Activated CD4-positive, alpha-beta T cell treated with anti-CD3 and anti-CD28 coated beads, Interleukin-10, Interleukin-2, amounts not matched to agents 100 ng/mL and 50 ng/mL, durations not matched to agents 16 hours and 8 hours (primary cell): ENCODE measurements at regions not wholly inside any gene's neighbourhood (a gene's known extent, or its start where the extent isn't known, plus 50 kb on each side); places are given as distances from the start of the nearest gene placed in this dataset.

Source experiments
- DNase-seq: peaks from one replicate; pipeline ENCODE4 v3.0.0-alpha.2; 2020

DNA sequence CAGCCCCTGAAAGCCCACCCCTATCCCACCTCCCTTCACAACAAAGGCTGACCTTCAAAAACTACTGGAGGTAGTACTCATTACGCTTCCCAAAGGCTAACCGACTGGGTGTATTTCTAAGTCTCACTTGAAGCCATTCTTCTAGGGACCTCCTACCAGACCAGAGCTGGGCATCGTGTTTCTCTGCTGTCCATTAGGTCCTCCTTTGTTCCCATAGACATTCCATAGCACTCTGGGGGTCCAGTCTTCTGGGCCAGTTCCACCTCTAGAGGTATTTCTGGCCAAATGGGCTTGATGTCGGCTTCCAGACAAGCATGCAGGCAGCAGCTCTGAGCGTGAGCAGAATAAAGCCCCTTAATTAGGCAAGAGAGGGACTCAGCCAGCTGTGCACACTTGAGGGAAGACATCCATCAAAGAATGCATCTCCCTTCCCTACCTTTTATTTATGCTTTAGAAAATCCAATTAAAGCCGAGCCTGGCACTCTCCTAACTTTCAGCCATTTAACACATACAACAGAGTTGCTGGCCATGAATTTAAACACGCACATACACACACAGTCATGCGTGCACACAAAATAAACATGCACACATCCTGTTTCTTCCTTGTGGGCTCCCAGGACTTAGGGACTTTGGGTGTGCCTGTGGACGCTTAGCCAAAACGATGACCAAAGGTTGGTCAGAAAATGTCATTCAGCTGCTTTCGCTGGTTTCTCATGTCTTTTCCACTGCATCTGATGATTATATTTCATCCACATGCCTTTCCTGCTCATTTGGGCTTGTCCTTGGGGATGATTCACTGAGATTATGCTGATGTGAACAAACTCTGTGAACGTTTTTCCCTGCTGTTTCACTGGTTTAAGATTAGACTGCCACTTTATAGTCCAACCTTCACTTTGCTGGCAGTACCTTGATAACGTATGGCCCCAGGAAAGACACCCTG is 362.0 kb upstream of the NFE2L3 start:
- DNase-seq, result no peak

GRCh38 chr7:25790963-25791362 is 361.0 kb upstream of the NFE2L3 start:
- no peak for DNase-seq

DNA sequence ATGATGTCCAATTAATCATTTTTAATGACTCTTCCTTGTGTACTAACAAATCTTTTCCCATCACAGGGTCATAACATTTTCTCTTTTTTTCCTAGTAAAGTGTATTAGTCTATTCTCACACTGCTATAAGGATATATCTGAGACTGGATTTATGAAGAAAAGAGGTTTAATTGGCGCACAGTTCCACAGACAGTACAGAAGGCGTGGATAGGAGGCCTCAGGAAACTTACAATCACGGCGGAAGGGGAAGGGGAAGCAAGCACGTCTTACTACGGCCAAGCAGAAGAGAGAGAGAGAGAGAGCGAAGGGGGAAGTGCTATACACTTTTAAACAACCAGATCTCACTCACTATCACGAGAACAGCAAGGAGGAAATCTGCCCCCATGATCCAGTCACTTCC is 359.4 kb upstream of the NFE2L3 start:
- DNase-seq, result no peak

DNA sequence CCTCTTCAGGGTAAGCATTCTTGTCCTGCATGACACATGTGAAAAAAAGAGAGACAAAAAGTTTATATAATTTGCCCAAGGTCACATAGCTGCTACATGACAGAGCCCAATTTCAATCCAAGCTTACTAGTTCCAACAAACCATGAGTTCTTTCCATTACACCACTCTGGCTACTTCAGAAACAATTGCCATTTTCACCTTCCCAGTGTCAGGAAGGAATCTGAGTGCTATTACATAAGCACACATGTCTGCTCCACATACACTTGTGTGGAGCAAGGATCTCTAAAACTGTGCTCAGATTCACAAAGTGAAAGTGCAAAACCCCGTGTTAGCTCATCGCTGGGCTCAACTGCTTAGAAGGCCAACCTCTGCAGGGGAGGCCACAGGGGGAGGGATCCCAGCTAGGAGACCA is 356.2 kb upstream of the NFE2L3 start:
- no peak for DNase-seq

DNA sequence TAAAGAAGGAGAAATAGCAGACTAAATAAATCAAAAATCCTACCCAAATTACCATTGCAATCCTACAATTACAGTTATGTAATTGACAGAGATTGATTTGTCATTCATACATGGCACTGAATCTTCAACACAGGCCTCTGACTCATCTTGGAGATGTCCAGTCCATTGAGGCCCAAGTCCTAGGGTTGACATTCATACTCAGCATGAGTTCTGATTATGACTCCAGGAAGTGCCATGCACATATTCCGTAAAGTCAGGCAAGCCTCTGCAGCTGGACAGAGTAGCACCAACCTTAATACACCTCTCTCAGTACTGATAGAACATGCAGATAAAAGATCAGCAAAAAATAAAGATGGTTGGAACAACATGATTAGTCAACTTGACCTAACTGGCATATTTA is 353.7 kb upstream of the NFE2L3 start:
- DNase-seq, result no peak

GRCh38 chr7:25801214-25801613 is 350.8 kb upstream of the NFE2L3 start:
- no peak for DNase-seq

GRCh38 chr7:25802057-25802456 is 349.9 kb upstream of the NFE2L3 start:
- DNase-seq, result peak; percentile 9

DNA sequence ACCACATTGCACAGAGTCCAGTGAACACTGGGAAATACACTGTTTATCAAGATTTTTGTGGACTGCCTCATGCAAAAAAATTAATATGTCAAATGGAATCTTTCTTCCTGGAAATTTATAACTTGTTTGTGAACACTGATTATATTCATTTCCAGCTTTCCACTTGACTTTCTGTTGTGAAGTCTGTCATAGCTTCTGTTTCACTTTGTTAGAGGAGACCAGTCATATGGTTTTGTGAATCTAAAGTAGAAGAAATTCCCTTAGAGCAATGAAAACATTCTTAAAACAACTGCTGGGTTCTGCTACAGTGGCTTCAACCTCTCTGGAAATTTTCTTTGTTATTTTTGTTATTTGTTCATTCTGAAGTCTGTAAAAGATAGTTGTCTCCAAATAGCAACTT is 349.5 kb upstream of the NFE2L3 start:
- peak; percentile 47 for DNase-seq

DNA sequence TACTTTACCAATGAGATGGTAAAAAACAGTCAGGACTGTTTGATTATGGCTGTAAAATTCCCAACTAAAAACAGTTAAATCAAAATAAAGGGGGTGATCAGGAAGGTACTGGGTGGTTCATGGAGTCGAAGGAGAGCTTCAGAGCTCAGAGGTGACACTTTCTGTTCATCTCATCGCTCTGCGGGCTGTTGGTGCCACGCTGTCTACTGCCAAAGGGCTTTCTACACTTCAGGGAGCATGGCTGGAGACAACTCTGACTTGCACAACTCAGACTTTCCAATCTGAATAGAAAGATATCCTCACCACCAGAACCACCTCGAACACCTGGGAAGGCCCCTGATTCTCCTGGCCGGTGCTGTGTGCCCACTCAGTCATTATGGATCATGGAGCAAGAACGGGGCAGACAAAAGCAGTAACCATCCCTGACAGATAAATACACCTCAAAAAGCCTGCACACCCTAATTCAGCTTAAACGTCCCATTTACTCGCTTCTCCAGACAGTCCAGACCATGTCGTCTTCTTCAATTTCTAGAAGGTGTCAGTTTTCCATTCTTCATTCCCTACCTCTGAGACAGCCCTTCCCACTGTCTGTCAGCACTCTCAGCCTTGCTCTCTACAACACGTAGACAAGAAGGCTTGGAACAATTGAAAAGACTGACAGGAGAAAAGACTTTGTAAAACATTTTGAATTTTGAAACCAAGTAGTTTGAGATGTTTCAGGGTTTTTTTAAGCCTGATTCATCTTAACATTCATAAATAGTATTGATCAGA is 348.7 kb upstream of the NFE2L3 start:
- peak; percentile 17 for DNase-seq

DNA sequence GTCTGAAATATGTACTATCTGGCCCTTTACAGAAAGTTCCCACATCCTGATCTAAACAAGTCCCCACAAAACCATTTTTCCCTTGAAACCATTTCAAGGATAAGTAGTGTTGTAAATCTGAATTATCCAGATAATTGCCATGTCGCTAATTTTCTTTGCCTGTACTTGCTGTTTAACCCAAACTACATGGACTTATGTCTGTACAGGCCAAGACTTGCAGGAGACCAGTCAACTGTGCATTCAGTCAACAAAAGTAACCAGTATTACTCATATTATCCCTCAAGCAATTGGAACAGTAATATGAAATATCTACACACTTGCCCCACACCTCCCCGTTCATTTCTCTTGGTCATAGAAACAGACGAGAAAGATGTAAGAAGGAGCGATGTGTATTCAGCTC is 347.8 kb upstream of the NFE2L3 start:
- no peak for DNase-seq

DNA sequence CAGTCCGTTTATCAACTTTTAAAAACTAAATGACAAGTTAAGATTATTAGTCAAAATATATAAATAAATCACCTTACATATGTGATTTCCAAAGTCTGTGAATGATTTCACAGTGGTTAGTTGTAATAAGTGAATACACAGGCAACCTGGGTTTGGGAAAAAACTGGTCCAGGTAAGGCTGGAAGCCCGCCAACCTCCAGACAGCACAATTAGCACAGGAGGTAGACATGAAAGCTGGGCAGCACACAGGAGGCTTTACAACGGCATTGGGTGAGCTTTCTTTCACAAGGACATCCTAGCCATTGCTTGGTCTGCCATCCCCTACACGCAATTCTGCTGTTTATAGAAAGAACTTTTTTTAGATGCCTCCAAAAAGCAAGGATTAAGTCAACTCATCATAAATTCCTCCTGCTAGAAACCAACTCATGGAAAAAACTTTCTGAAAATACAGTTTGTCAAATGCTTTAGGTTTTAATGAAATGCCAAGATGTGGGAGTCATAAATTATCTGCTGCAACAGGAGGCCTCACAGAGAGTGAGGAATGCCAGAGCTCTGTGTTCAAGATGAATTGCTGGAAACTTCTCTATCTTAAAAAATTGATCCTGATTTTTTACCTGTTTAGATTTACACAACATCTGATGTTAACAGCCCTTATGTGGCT is 346.8 kb upstream of the NFE2L3 start:
- DNase-seq, result no peak

DNA sequence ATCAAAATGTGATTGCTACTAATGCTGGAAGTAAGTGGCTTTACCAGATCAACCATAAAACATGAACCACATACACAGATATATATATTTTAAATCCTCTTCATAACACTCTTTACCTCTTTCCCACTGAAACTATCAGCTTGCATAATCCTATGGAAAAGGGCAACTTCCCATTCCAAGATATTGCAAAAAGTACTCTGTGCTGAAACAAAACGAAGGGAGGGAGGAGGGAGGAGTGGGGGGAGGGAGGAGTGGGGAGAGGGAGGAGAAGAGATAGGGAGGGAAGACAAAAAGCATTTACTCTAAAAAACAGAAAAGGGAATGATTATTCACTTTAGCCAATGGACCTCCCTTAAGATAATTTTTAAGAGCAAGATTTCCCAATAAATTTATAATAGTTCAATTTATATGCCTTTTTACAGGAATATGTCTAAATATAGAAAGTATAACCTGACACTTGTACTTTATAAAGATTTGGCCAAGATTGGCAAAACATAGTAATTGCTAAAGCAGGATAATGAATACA is 344.8 kb upstream of the NFE2L3 start:
- DNase-seq, result no peak

- no peak for DNase-seq
These were observed 342.6 kb upstream of the NFE2L3 start for GRCh38 chr7:25809441-25809840.

- DNase-seq, result no peak
These were observed 339.7 kb upstream of the NFE2L3 start for GRCh38 chr7:25812086-25812850.

DNA sequence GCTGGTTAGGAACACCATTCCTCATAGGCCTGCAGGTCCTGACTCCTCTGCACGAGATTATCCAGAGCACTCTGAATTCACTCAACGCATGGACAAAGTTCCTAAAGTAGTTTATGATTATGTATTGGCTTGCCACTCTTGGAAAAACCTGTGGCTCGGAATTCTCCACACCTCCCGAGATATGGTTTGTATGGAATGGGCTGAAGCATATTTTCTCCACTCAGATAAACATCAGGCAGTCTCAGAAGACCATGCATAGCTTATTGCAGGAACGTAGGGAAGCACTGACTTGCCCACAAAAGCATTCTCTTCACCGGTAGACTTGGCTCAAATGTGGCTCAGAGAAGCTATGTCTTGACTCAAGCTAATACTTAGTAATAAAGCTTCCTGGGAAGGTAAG is 338.6 kb upstream of the NFE2L3 start:
- no peak for DNase-seq

DNA sequence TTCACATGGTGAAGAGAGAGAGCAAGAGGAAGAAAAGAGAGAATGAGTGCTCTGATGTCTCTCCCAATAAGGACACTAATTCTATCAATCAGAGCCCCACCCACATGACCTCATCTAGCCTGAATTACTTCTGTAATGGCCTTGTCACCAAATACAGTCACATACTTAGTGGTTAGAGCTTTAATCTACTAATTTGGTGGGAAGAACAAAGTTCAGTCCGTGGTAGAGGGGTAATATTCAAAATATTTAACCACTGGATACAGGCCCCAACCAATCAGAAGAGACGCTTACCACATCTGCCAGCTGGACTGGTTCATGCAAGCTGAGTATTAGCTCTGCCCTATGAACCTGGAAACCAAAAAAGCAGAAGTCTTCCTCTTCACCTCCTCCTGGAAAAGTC is 336.3 kb upstream of the NFE2L3 start:
- no peak for DNase-seq

- DNase-seq, result peak; percentile 8
These were observed 331.5 kb upstream of the NFE2L3 start for GRCh38 chr7:25820432-25821040.

GRCh38 chr7:25821225-25821624 is 330.8 kb upstream of the NFE2L3 start:
- no peak for DNase-seq

DNA sequence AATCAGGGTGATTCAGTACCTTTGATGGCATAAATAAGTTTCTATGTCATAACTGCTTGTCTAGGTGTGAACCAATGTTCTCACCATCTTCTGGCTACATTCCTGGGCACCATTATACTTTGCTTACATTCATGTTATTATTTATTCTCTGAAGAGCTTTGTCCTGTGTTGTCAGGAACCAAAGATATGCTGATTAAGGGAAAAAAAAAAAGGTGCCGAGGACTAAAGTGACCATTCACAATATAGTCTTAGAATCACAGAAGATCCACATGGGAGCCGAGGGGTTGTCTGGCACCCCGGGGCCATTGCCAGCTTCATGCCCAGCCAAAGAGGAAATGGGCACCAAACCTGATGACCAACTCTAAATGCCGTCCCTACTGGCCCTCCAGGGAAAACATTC is 329.2 kb upstream of the NFE2L3 start:
- DNase-seq, result no peak

- DNase-seq, result no peak
These were observed 328.4 kb upstream of the NFE2L3 start for GRCh38 chr7:25823571-25823970.

- no peak for DNase-seq
These were observed 323.5 kb upstream of the NFE2L3 start for GRCh38 chr7:25828468-25828867.

- no peak for DNase-seq
These were observed 322.3 kb upstream of the NFE2L3 start for GRCh38 chr7:25829663-25830062.
